ENCODE measurements at regions not wholly inside any gene's neighbourhood (a gene's known extent, or its start where the extent isn't known, plus 50 kb on each side); places are given as distances from the start of the nearest gene placed in this dataset.

- Histone ChIP-seq H3K4me3 (ENCODE audit: low read length, poor library complexity, severe bottlenecking) (peak overlapping the region; percentile 6), H3K4me1 (ENCODE audit: insufficient read depth, low read length, poor library complexity, severe bottlenecking) (peaks cover 44% of the 10 kb centered on the region), H3K27me3 (ENCODE audit: insufficient read depth, low read length, poor library complexity, severe bottlenecking) (no peaks in the 10 kb centered on the region), H2AFZ (ENCODE audit: low read length) (no peak overlapping the region), H4K20me1 (ENCODE audit: insufficient read depth, low read length, poor library complexity, severe bottlenecking) (no peaks in the 10 kb centered on the region), H3F3A (ENCODE audit: low read depth) (no peaks in the 10 kb centered on the region), H3K9me2 (replicated peaks; ENCODE audit: low read depth, low read length) (no peaks in the 10 kb centered on the region), H3K36me3 (ENCODE audit: insufficient read depth, low read length) (no peaks in the 10 kb centered on the region), H3K9me3 (ENCODE audit: insufficient read depth, low read depth, low read length) (no peaks in the 10 kb centered on the region), H3K79me2 (ENCODE audit: insufficient read depth, low read length) (no peaks in the 10 kb centered on the region), H3K9ac (ENCODE audit: low read depth, low read length, poor library complexity, severe bottlenecking) (peak overlapping the region; percentile 9), H3K4me2 (ENCODE audit: low read depth, low read length, poor library complexity, severe bottlenecking) (peak overlapping the region; percentile 43)
- TF ChIP-seq EZH2phosphoT487 (IDR thresholded peaks at IDR 0.05; ENCODE audit: borderline replicate concordance) (no peak), CTCF (conservative IDR thresholded peaks at IDR 0.05; ENCODE audit: low read length) (no peak)
These were observed 145.4 kb upstream of the PALMD start for GRCh38 chr1:99500541-99500940.

- Histone ChIP-seq H2AFZ (ENCODE audit: low read length) (peak overlapping the region; percentile 32; the same call in 1 of the 2 replicates), H3K36me3 (ENCODE audit: insufficient read depth, low read length) (no peaks in the 10 kb centered on the region), H3K27me3 (ENCODE audit: insufficient read depth, low read length, poor library complexity, severe bottlenecking) (no peaks in the 10 kb centered on the region), H3F3A (ENCODE audit: low read depth) (no peaks in the 10 kb centered on the region), H4K20me1 (ENCODE audit: insufficient read depth, low read length, poor library complexity, severe bottlenecking) (no peaks in the 10 kb centered on the region), H3K9me3 (ENCODE audit: insufficient read depth, low read depth, low read length) (no peaks in the 10 kb centered on the region), H3K9me2 (replicated peaks; ENCODE audit: low read depth, low read length) (no peaks in the 10 kb centered on the region), H3K4me3 (ENCODE audit: low read length, poor library complexity, severe bottlenecking) (no peak overlapping the region), H3K4me1 (ENCODE audit: insufficient read depth, low read length, poor library complexity, severe bottlenecking) (peaks cover 44% of the 10 kb centered on the region), H3K9ac (ENCODE audit: low read depth, low read length, poor library complexity, severe bottlenecking) (no peak overlapping the region), H3K4me2 (ENCODE audit: low read depth, low read length, poor library complexity, severe bottlenecking) (no peak overlapping the region), H3K79me2 (ENCODE audit: insufficient read depth, low read length) (no peaks in the 10 kb centered on the region)
- TF ChIP-seq CTCF (conservative IDR thresholded peaks at IDR 0.05; ENCODE audit: low read length) (no peak), EZH2phosphoT487 (IDR thresholded peaks at IDR 0.05; ENCODE audit: borderline replicate concordance) (no peak)
These were observed 144.0 kb upstream of the PALMD start for GRCh38 chr1:99501871-99502270.

GRCh38 chr1:99502400-99502799, 143.5 kb upstream of the PALMD start:
- no peaks in the 10 kb centered on the region for H4K20me1 ChIP-seq (ENCODE audit: insufficient read depth, low read length, poor library complexity, severe bottlenecking)
- no peaks in the 10 kb centered on the region for H3K79me2 ChIP-seq (ENCODE audit: insufficient read depth, low read length)
- peak overlapping the region; percentile 22 for H3K4me3 ChIP-seq (ENCODE audit: low read length, poor library complexity, severe bottlenecking)
- H3K9me2 ChIP-seq (replicated peaks; ENCODE audit: low read depth, low read length): no peaks in the 10 kb centered on the region
- H2AFZ ChIP-seq (ENCODE audit: low read length): peak overlapping the region; percentile 75; the same call in 1 of the 2 replicates
- no peaks in the 10 kb centered on the region for H3F3A ChIP-seq (ENCODE audit: low read depth)
- H3K36me3 ChIP-seq (ENCODE audit: insufficient read depth, low read length): no peaks in the 10 kb centered on the region
- H3K9ac ChIP-seq (ENCODE audit: low read depth, low read length, poor library complexity, severe bottlenecking): peak overlapping the region; percentile 17
- no peaks in the 10 kb centered on the region for H3K27me3 ChIP-seq (ENCODE audit: insufficient read depth, low read length, poor library complexity, severe bottlenecking)
- H3K4me1 ChIP-seq (ENCODE audit: insufficient read depth, low read length, poor library complexity, severe bottlenecking): peaks cover 44% of the 10 kb centered on the region
- peak overlapping the region; percentile 56 for H3K4me2 ChIP-seq (ENCODE audit: low read depth, low read length, poor library complexity, severe bottlenecking)
- H3K9me3 ChIP-seq (ENCODE audit: insufficient read depth, low read depth, low read length): no peaks in the 10 kb centered on the region
- TF ChIP-seq CTCF (conservative IDR thresholded peaks at IDR 0.05; ENCODE audit: low read length) (no peak), EZH2phosphoT487 (IDR thresholded peaks at IDR 0.05; ENCODE audit: borderline replicate concordance) (no peak)
